ENCODE measurements at regions not wholly inside any gene's neighbourhood (a gene's known extent, or its start where the extent isn't known, plus 50 kb on each side); places are given as distances from the start of the nearest gene placed in this dataset.
A peak's percentile ranks its signal among the peaks of the same experiment; 100 is the strongest.
"Not testable (repeated sequence)": the region's sequence is repeated elsewhere in the genome, so short reads cannot be mapped to it uniquely, and the experiment has no call there.

DNA sequence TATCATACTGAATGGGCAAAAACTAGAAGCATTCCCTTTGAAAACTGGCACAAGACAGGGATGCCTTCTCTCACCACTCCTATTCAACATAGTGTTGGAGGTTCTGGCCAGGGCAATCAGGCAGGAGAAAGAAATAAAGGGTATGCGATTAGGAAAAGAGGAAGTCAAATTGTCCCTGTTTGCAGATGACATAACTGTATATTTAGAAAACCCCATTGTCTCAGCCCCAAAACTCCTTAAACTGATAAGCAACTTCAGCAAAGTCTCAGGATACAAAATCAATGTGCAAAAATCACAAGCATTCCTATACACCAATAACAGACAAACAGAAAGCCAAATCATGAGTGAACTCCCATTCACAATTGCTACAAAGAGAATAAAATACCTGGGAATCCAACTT, 52.5 kb upstream of the CCDC71L start:
- DNase-seq; H3K36me3 ChIP-seq; H3K27ac ChIP-seq; H3K4me3 ChIP-seq; H3K9me3 ChIP-seq; ATAC-seq; H3K4me1 ChIP-seq; H3K27me3 ChIP-seq; intact Hi-C loops (cut with DNase I): not testable (repeated sequence)

DNA sequence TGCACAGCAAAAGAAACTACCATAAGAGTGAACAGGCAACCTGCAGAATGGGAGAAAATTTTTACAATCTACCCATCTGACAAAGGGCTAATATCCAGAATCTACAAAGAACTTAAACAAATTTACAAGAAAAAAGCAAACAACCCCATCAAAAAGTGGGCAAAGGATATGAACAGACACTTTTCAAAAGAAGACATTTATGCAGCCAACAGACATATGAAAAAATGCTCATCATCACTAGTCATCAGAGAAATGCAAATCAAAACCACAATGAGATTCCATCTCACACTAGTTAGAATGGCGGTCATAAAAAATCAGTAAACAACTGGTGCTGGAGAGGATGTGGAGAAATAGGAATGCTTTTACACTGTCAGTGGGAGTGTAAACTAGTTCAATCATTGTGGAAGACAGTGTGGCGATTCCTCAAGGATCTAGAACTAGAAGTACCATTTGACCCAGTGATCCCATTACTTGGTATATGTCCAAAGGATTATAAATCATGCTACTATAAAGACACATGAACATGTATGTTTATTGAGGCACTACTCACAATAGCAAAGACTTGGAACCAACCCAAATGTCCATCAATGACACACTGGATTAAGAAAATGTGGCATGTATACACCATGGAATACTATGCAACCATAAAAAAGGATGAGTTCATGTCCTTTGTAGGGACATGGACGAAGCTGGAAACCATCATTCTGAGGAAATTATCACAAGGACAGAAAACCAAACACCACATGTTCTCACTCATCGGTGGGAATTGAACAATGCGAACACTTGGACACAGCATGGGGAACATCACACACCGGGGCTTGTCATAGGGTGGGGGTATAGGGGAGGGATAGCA, 53.9 kb upstream of the CCDC71L start:
- DNase-seq; H3K9me3 ChIP-seq; intact Hi-C loops (cut with DNase I): not testable (repeated sequence)

DNA sequence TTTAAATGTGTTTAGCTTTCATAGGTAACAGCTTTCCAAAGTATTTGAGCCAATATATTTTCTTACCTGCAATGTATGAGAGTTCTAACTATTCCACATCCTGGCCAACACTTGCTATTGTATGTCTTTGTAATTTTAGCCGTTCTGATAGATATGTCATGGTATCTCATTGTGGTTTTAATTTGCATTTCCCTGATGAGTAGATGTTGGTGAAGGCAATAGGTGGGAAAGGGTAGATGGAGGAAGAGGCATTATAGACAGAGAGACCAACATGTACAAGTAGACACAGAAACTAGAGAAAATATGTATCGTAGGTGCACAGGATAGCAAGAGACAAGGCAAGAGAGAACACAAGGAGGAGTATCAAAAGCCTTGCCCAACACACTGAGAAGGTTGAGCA, 54.8 kb upstream of the CCDC71L start:
- Histone ChIP-seq H3K9me3 (no peaks in the 10 kb centered on the region), H3K4me3 (no peak overlapping the region), H3K27ac (no peak overlapping the region), H3K27me3 (no peaks in the 10 kb centered on the region), H3K36me3 (no peaks in the 10 kb centered on the region), H3K4me1 (peaks cover 12% of the 10 kb centered on the region)
- DNase-seq (no peak), ATAC-seq (no peak)
- intact Hi-C loops (cut with DNase I): no loop called here
- TF ChIP-seq, protein P1, sequence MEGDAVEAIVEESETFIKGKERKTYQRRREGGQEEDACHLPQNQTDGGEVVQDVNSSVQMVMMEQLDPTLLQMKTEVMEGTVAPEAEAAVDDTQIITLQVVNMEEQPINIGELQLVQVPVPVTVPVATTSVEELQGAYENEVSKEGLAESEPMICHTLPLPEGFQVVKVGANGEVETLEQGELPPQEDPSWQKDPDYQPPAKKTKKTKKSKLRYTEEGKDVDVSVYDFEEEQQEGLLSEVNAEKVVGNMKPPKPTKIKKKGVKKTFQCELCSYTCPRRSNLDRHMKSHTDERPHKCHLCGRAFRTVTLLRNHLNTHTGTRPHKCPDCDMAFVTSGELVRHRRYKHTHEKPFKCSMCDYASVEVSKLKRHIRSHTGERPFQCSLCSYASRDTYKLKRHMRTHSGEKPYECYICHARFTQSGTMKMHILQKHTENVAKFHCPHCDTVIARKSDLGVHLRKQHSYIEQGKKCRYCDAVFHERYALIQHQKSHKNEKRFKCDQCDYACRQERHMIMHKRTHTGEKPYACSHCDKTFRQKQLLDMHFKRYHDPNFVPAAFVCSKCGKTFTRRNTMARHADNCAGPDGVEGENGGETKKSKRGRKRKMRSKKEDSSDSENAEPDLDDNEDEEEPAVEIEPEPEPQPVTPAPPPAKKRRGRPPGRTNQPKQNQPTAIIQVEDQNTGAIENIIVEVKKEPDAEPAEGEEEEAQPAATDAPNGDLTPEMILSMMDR (IDR thresholded peaks at IDR 0.05): no peak

More for the DNA sequence above, 53.9 kb upstream of the CCDC71L start:
- peaks cover 12% of the 10 kb centered on the region for H3K4me1 ChIP-seq
- H3K36me3 ChIP-seq, ATAC-seq, H3K27me3 ChIP-seq, H3K4me3 ChIP-seq, H3K27ac ChIP-seq: not testable (repeated sequence)

DNA sequence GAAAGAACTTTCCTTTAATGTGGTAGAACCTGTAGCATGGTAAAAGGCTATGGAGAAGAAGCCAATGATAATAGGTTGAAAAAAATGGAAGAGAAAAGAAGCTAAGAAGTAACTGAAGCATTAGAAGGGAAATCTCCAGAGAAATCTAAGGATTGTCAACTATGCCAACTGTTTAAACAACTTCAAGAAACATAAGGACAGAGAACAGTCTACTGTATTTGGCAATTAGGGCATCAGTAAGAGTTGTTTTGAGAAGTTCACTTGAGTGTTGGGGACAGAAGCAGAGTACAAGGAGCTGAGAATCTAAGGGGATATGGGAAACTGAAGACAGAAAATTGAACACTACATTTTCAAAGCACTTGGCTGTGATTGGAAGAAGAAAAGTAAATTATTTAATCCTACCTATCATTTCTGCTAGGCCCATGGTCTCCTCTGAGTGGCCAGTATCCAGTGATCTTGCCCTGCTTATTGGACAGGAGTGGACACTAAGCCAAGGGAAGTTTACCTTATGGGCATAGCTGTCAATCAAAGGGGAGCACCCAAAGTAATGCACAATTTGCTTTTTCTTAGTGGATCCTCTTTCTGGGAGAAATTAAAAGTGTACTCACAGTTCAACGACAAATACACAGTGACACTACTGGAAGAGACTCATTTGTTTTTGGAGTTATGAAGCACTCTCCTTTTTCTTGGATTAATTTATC, 56.4 kb upstream of the CCDC71L start:
- Histone ChIP-seq H3K4me3 (no peak overlapping the region), H3K4me1 (peaks cover 12% of the 10 kb centered on the region), H3K9me3 (no peaks in the 10 kb centered on the region), H3K27me3 (no peaks in the 10 kb centered on the region), H3K27ac (peak overlapping the region; percentile 55), H3K36me3 (no peaks in the 10 kb centered on the region)
- DNase-seq: no peak
- TF ChIP-seq, protein P1 (IDR thresholded peaks at IDR 0.05): no peak
- intact Hi-C loops (cut with DNase I): no loop called here
- ATAC-seq: peak; percentile 28

DNA sequence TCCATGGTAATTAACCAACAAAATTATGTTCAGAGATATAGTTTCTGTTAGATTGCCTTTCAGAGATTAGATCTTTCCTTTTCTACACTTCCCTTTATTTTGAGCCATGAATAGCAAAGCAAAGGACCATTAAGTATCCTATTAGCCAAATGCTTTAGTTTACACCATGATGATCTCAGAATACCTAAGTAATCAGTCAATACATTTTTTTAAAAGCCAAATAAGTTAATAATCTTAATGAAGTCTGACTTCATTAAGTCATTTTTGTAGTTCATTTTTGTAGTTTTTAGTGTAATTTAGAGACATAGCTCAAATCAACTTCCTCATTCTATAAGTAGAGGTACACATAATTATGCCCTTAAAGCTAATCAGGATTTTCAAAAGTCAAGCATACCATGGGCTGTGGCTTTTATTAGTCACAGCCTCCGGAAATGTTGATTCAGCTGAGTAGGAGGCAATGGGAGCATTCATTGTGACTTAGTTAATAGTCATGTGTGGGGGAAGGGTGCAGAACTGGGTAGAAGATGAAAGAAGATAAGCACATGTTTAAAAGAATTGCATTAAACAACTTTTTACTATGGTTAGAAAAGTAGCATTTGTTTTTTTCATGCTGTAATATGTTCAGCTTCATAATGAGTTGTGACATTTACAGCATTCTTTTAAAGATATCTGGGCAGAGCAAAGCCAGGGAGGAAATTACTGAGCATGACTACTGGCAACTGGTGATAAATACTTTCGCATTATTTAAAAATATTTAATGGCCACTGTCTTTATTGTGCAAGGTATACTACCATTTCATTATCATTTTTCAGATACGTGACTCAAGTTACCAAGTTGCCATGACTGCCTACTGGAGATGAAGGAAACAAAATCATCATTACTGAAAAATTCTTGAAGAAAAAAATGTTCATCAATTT, 57.3 kb upstream of the CCDC71L start:
- ATAC-seq (peak; percentile 95), DNase-seq (no peak)
- Histone ChIP-seq H3K4me1 (peaks cover 12% of the 10 kb centered on the region), H3K27ac (peak overlapping the region; percentile 55), H3K27me3 (no peaks in the 10 kb centered on the region), H3K36me3 (no peaks in the 10 kb centered on the region), H3K4me3 (no peak overlapping the region), H3K9me3 (no peaks in the 10 kb centered on the region)
- intact Hi-C loops (cut with DNase I): no loop called here
- TF ChIP-seq, protein P1 (IDR thresholded peaks at IDR 0.05): no peak

DNA sequence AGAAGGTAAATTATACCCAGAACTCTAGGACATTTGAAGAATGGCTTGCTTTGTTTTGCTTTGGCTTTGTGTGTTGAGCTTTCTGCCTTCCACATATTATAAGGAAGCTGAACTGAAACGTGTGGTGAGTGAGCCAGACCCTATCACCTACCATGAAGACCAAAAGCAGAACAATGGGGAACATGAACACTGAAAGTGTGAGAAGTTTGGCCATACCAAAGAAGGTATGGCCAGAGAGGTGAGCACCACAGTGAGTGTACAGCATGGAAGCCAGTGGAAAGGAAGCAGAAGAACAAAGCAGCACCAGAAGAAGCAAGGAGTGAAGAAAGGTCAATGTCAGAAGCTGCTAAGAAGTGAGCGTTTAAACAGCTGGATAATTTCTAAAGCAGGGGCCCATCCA, 59.7 kb upstream of the CCDC71L start:
- peaks cover 12% of the 10 kb centered on the region for H3K4me1 ChIP-seq
- no peak overlapping the region for H3K27ac ChIP-seq
- H3K9me3 ChIP-seq: no peaks in the 10 kb centered on the region
- ATAC-seq: peak; percentile 22
- no peak overlapping the region for H3K4me3 ChIP-seq
- DNase-seq: no peak
- TF ChIP-seq, protein P1 (IDR thresholded peaks at IDR 0.05): no peak
- no peaks in the 10 kb centered on the region for H3K27me3 ChIP-seq
- H3K36me3 ChIP-seq: no peaks in the 10 kb centered on the region
- intact Hi-C loops (cut with DNase I): no loop called here
